CD4-positive, CD25-positive, alpha-beta regulatory T cell (primary cell): ENCODE measurements at regions not wholly inside any gene's neighbourhood (a gene's known extent, or its start where the extent isn't known, plus 50 kb on each side); places are given as distances from the start of the nearest gene placed in this dataset.

Experiments used
- ATAC-seq, 2 donors: fragments of 150-1000 bp; cut with Tn5 transposase; one replicate each; pipeline ENCODE4 v1.10.0; 2021; ENCODE audit warnings: low read depth in 2 of 2, moderate number of reproducible peaks in 2 of 2, moderate library complexity in 1 of 2
- DNase-seq, 3 donors: peaks; one replicate each; pipeline versions ENCODE4 v3.0.0 to v3.0.0-alpha.2; 2012 to 2022; ENCODE audit warnings: mixed read lengths in 1 of 3
- H3K27ac ChIP-seq: one replicate; pipeline ENCODE4 v1.7.0; 2013; ENCODE audit warnings: mild to moderate bottlenecking, low read length; ENCODE audit not compliant: insufficient read depth, poor library complexity, severe bottlenecking
- H3K27me3 ChIP-seq: one replicate; pipeline ENCODE4 v1.7.0; 2013; ENCODE audit warnings: low read length; ENCODE audit not compliant: control insufficient read depth, insufficient read depth
- H3K36me3 ChIP-seq: one replicate; pipeline ENCODE4 v1.7.0; 2013; ENCODE audit warnings: mild to moderate bottlenecking, low read length, moderate library complexity; ENCODE audit not compliant: control insufficient read depth, insufficient read depth
- H3K4me1 ChIP-seq: 2 replicates; pipeline ENCODE4 v1.7.0; 2013; ENCODE audit warnings: mild to moderate bottlenecking, low read length; ENCODE audit not compliant: insufficient read depth, control insufficient read depth, poor library complexity, severe bottlenecking
- H3K4me3 ChIP-seq: one replicate; pipeline ENCODE4 v1.7.0; 2013; ENCODE audit warnings: low read depth, mild to moderate bottlenecking, low read length, moderate library complexity
- H3K9me3 ChIP-seq, 2 experiments: 1 replicate in 1 of 2; 2 replicates in 1 of 2; pipeline ENCODE4 v1.7.0; 2013; ENCODE audit warnings: low read length in 2 of 2, mild to moderate bottlenecking in 1 of 2, moderate library complexity in 1 of 2; ENCODE audit not compliant: control insufficient read depth in 2 of 2
- H3K27ac Mint-ChIP-seq, 3 donors: one replicate each; pipeline ENCODE4 v1.8.0; 2020 to 2022; ENCODE audit warnings: mild to moderate bottlenecking in 3 of 3, mixed read lengths in 3 of 3, moderate library complexity in 2 of 3
- H3K27me3 Mint-ChIP-seq: one replicate; pipeline ENCODE4 v1.8.0; 2022; ENCODE audit warnings: mild to moderate bottlenecking, mixed read lengths
- H3K36me3 Mint-ChIP-seq: one replicate; pipeline ENCODE4 v1.8.0; 2020; ENCODE audit warnings: mixed read lengths
- H3K4me1 Mint-ChIP-seq, 4 donors: one replicate each; pipeline ENCODE4 v1.8.0; 2020 to 2022; ENCODE audit warnings: mixed read lengths in 4 of 4, mild to moderate bottlenecking in 1 of 4
- H3K4me3 Mint-ChIP-seq, 4 donors: one replicate each; pipeline ENCODE4 v1.8.0; 2020 to 2022; ENCODE audit warnings: mild to moderate bottlenecking in 4 of 4, mixed read lengths in 4 of 4, moderate library complexity in 3 of 4
- H3K9me3 Mint-ChIP-seq, 7 donors: one replicate each; pipeline ENCODE4 v1.8.0; 2020 to 2022; ENCODE audit warnings: mixed read lengths in 7 of 7, mild to moderate bottlenecking in 3 of 7, moderate library complexity in 2 of 7

- Histone ChIP-seq H3K27ac (no peak overlapping the region), H3K4me1 (no peaks in the 10 kb centered on the region), H3K36me3 (no peaks in the 10 kb centered on the region), H3K27me3 (no peaks in the 10 kb centered on the region), H3K4me3 (no peak overlapping the region), H3K9me3 (no peaks in the 10 kb centered on the region)
- no peaks in the 10 kb centered on the region for H3K36me3 Mint-ChIP-seq
- H3K9me3 Mint-ChIP-seq = peaks cover 0 to 1% (median 0%) of the 10 kb centered on the region in 7 donors
- no peak overlapping the region for H3K4me3 Mint-ChIP-seq
- H3K27me3 Mint-ChIP-seq = no peaks in the 10 kb centered on the region
- no peak overlapping the region for H3K27ac Mint-ChIP-seq
- DNase-seq (no peak), ATAC-seq (no peak)
- no peaks in the 10 kb centered on the region for H3K4me1 Mint-ChIP-seq
Observed at GRCh38 chr14:97053941-97054340, 256.8 kb downstream of the VRK1 start.

GRCh38 chr14:97055355-97055754, 258.2 kb downstream of the VRK1 start:
- peaks cover 0 to 1% (median 0%) of the 10 kb centered on the region in 7 donors for H3K9me3 Mint-ChIP-seq
- H3K4me1 ChIP-seq = no peaks in the 10 kb centered on the region
- H3K36me3 Mint-ChIP-seq = no peaks in the 10 kb centered on the region
- no peak overlapping the region for H3K4me3 Mint-ChIP-seq
- no peaks in the 10 kb centered on the region for H3K36me3 ChIP-seq
- no peak for ATAC-seq
- H3K27ac Mint-ChIP-seq = no peak overlapping the region
- no peaks in the 10 kb centered on the region for H3K9me3 ChIP-seq
- no peak overlapping the region for H3K4me3 ChIP-seq
- H3K27me3 ChIP-seq = no peaks in the 10 kb centered on the region
- H3K27ac ChIP-seq = no peak overlapping the region
- H3K4me1 Mint-ChIP-seq = no peaks in the 10 kb centered on the region
- no peaks in the 10 kb centered on the region for H3K27me3 Mint-ChIP-seq
- no peak for DNase-seq

- no peak for DNase-seq
- no peaks in the 10 kb centered on the region for H3K4me1 Mint-ChIP-seq
- peaks cover 0 to 1% (median 0%) of the 10 kb centered on the region in 7 donors for H3K9me3 Mint-ChIP-seq
- Histone ChIP-seq H3K9me3 (no peaks in the 10 kb centered on the region), H3K4me1 (no peaks in the 10 kb centered on the region), H3K4me3 (no peak overlapping the region), H3K27ac (no peak overlapping the region), H3K27me3 (no peaks in the 10 kb centered on the region), H3K36me3 (no peaks in the 10 kb centered on the region)
- no peaks in the 10 kb centered on the region for H3K27me3 Mint-ChIP-seq
- no peak overlapping the region for H3K27ac Mint-ChIP-seq
- H3K4me3 Mint-ChIP-seq = no peak overlapping the region
- H3K36me3 Mint-ChIP-seq = no peaks in the 10 kb centered on the region
- no peak for ATAC-seq
Observed at GRCh38 chr14:97056086-97056485, 258.9 kb downstream of the VRK1 start.

GRCh38 chr14:97057238-97058073, 260.3 kb downstream of the VRK1 start:
- no peak for DNase-seq
- Histone ChIP-seq H3K9me3 (no peaks in the 10 kb centered on the region), H3K27ac (no peak overlapping the region), H3K27me3 (no peaks in the 10 kb centered on the region), H3K36me3 (no peaks in the 10 kb centered on the region), H3K4me3 (no peak overlapping the region), H3K4me1 (no peaks in the 10 kb centered on the region)
- Mint-ChIP-seq H3K4me3 (no peak overlapping the region), H3K9me3 (peaks cover 0 to 1% (median 0%) of the 10 kb centered on the region in 7 donors), H3K36me3 (peaks cover 3% of the 10 kb centered on the region), H3K4me1 (no peaks in the 10 kb centered on the region), H3K27ac (no peak overlapping the region), H3K27me3 (peaks cover 5% of the 10 kb centered on the region)
- no peak for ATAC-seq

- no peak overlapping the region for H3K27ac Mint-ChIP-seq
- Histone ChIP-seq H3K4me1 (no peaks in the 10 kb centered on the region), H3K27ac (no peak overlapping the region), H3K27me3 (no peaks in the 10 kb centered on the region), H3K4me3 (no peak overlapping the region), H3K36me3 (no peaks in the 10 kb centered on the region), H3K9me3 (no peaks in the 10 kb centered on the region)
- peaks cover 3% of the 10 kb centered on the region for H3K36me3 Mint-ChIP-seq
- peaks cover 6% of the 10 kb centered on the region for H3K27me3 Mint-ChIP-seq
- no peak overlapping the region for H3K4me3 Mint-ChIP-seq
- ATAC-seq (no peak), DNase-seq (no peak)
- no peaks in the 10 kb centered on the region for H3K9me3 Mint-ChIP-seq
- H3K4me1 Mint-ChIP-seq = no peaks in the 10 kb centered on the region
Observed at GRCh38 chr14:97058074-97058467, 260.9 kb downstream of the VRK1 start.

- Mint-ChIP-seq H3K36me3 (peaks cover 3% of the 10 kb centered on the region), H3K4me3 (no peak overlapping the region), H3K27me3 (peaks cover 6% of the 10 kb centered on the region), H3K27ac (peak overlapping the region in 1 of 3 donors; percentile 66), H3K4me1 (no peaks in the 10 kb centered on the region), H3K9me3 (no peaks in the 10 kb centered on the region)
- no peak for DNase-seq
- no peak overlapping the region for H3K4me3 ChIP-seq
- no peaks in the 10 kb centered on the region for H3K4me1 ChIP-seq
- no peak for ATAC-seq
- no peak overlapping the region for H3K27ac ChIP-seq
- H3K36me3 ChIP-seq = no peaks in the 10 kb centered on the region
- H3K27me3 ChIP-seq = no peaks in the 10 kb centered on the region
- no peaks in the 10 kb centered on the region for H3K9me3 ChIP-seq
Observed at GRCh38 chr14:97058589-97058988, 261.4 kb downstream of the VRK1 start.

- Mint-ChIP-seq H3K36me3 (peaks cover 3% of the 10 kb centered on the region), H3K27ac (no peak overlapping the region), H3K9me3 (no peaks in the 10 kb centered on the region), H3K4me3 (no peak overlapping the region), H3K4me1 (peaks cover 0 to 4% (median under 1%) of the 10 kb centered on the region in 4 donors), H3K27me3 (peaks cover 19% of the 10 kb centered on the region)
- no peaks in the 10 kb centered on the region for H3K9me3 ChIP-seq
- no peaks in the 10 kb centered on the region for H3K36me3 ChIP-seq
- ATAC-seq (no peak), DNase-seq (no peak)
- no peaks in the 10 kb centered on the region for H3K4me1 ChIP-seq
- H3K4me3 ChIP-seq = no peak overlapping the region
- H3K27me3 ChIP-seq = no peaks in the 10 kb centered on the region
- no peak overlapping the region for H3K27ac ChIP-seq
Observed at GRCh38 chr14:97061198-97061597, 264.0 kb downstream of the VRK1 start.

GRCh38 chr14:97061714-97062113, 264.5 kb downstream of the VRK1 start:
- Mint-ChIP-seq H3K27me3 (peaks cover 23% of the 10 kb centered on the region), H3K9me3 (no peaks in the 10 kb centered on the region), H3K4me1 (peaks cover 0 to 5% (median 2%) of the 10 kb centered on the region in 4 donors), H3K36me3 (peaks cover 3% of the 10 kb centered on the region), H3K27ac (no peak overlapping the region), H3K4me3 (no peak overlapping the region)
- no peaks in the 10 kb centered on the region for H3K27me3 ChIP-seq
- H3K9me3 ChIP-seq = no peaks in the 10 kb centered on the region
- H3K36me3 ChIP-seq = no peaks in the 10 kb centered on the region
- no peaks in the 10 kb centered on the region for H3K4me1 ChIP-seq
- no peak overlapping the region for H3K27ac ChIP-seq
- ATAC-seq (no peak), DNase-seq (no peak)
- H3K4me3 ChIP-seq = no peak overlapping the region
